Choroid plexus epithelial cell (primary cell): ENCODE measurements at regions not wholly inside any gene's neighbourhood (a gene's known extent, or its start where the extent isn't known, plus 50 kb on each side); places are given as distances from the start of the nearest gene placed in this dataset.

Source experiments
- DNase-seq: peaks from one replicate; pipeline ENCODE4 v3.0.0-alpha.2; 2010; ENCODE audit warnings: low read depth
- H3K4me3 ChIP-seq: 2 replicates; pipeline ENCODE4 v1.5.1; 2011; ENCODE audit warnings: low read depth, mild to moderate bottlenecking, control low read depth, low read length, moderate library complexity
- CTCF ChIP-seq: conservative IDR thresholded peaks from 2 replicates; pipeline ENCODE4 v1.5.1; 2011; ENCODE audit warnings: low read depth, mild to moderate bottlenecking, control low read depth, inconsistent platforms, low read length, moderate library complexity

GRCh38 chr5:68838157-68838718 lies 255.6 kb upstream of the SLC30A5 start:
- H3K4me3 ChIP-seq = no peak overlapping the region
- no peak for TF ChIP-seq CTCF
- DNase-seq = no peak

GRCh38 chr5:68839019-68839552 lies 254.7 kb upstream of the SLC30A5 start:
- TF ChIP-seq CTCF = no peak
- peak; percentile 2 for DNase-seq
- no peak overlapping the region for H3K4me3 ChIP-seq

- no peak for TF ChIP-seq CTCF
- no peak for DNase-seq
- H3K4me3 ChIP-seq = no peak overlapping the region
Measured at GRCh38 chr5:68843624-68844364, 250.0 kb upstream of the SLC30A5 start.

- no peak for TF ChIP-seq CTCF
- no peak overlapping the region for H3K4me3 ChIP-seq
- peak; percentile 8 for DNase-seq
Measured at GRCh38 chr5:68845131-68845530, 248.7 kb upstream of the SLC30A5 start.

- H3K4me3 ChIP-seq = no peak overlapping the region
- no peak for DNase-seq
- no peak for TF ChIP-seq CTCF
Measured at GRCh38 chr5:68846828-68847227, 247.0 kb upstream of the SLC30A5 start.

GRCh38 chr5:68848091-68848490 lies 245.7 kb upstream of the SLC30A5 start:
- no peak for TF ChIP-seq CTCF
- DNase-seq = no peak
- no peak overlapping the region for H3K4me3 ChIP-seq

GRCh38 chr5:68849103-68849502 lies 244.7 kb upstream of the SLC30A5 start:
- no peak for DNase-seq
- no peak for TF ChIP-seq CTCF
- no peak overlapping the region for H3K4me3 ChIP-seq
